Kasumi-1 (cell line): ENCODE measurements at regions not wholly inside any gene's neighbourhood (a gene's known extent, or its start where the extent isn't known, plus 50 kb on each side); places are given as distances from the start of the nearest gene placed in this dataset.

Source experiments
- DNase-seq, 2 experiments: peaks; one replicate each; lab custom pipeline; 2025; lab: John Stamatoyannopoulos, UW

DNA sequence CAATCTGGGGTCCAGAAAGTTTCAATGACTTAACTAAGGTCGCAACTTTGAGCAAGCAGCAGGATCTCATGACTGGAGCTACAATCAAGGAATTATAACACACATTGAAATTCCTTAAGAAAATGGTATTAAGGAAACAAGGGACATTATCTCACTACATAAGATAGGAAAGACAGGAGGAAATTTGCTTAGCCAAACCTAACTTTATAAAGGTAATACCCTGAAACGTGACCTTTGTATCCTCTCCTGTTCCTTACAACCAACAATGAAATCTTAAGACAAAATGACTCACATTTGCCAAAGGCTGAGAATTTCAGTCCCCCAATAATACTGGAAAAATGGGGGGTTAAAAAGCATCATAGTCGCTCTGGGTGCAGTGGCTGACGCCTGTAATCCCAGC lies 218.9 kb upstream of the LYZL1 start:
- no peak for DNase-seq

DNA sequence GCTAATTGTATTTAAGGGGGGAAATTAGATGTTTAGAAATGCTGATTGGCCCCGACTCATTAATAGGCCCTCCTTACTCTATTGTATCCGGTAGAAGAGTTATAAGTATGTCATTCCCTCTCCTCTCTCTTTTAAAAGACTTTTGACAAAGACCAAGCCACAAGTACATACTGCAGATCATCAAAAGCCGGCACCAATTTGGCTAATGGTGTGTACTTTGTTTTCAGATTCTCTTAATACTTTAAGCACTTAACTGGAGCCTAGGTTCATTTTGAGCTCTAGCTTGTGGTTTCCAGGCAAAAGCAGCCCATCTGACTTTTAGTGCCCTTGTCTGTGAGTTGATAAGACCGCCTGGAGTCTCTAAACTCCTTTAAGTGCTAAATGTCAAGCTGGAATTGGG lies 210.0 kb upstream of the LYZL1 start:
- no peak for DNase-seq

GRCh38 chr10:29081231-29081630 lies 207.6 kb upstream of the LYZL1 start:
- no peak for DNase-seq

DNA sequence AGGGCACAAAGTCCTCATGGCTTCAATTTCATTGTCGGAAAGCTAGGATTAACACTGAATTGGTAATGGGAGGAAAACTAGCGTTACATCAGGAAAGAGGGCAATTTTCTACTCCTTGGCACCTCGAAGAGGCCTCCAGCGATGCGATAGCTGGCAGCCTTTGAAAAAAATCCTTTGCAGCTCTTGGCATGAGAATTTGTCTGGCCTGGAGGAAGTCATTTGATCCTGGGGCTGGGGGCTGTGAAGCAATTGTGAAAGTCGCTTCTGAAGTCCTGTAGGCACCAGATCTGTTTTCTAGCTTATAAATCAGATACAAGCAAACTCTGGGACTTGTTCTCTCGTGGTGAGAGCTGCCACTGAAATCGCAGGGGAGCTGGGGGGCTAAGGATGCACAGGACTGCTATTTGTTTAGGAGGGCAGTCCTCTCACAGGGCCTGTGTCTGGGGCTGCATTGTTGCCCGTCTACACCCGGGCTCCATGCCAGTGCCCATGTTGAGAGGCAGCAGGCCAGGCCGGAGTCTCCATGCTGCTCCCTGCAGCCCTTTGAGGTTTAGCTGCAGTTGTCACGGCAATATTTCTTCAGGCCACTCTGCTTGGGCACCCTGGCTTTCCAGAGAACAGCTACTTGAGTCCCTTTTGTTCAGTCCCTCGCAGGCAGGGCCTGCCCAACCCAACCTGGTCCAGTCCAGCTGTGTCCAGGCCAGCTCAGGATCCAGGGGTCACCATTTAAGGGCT lies 206.8 kb upstream of the LYZL1 start:
- DNase-seq, result no peak

DNA sequence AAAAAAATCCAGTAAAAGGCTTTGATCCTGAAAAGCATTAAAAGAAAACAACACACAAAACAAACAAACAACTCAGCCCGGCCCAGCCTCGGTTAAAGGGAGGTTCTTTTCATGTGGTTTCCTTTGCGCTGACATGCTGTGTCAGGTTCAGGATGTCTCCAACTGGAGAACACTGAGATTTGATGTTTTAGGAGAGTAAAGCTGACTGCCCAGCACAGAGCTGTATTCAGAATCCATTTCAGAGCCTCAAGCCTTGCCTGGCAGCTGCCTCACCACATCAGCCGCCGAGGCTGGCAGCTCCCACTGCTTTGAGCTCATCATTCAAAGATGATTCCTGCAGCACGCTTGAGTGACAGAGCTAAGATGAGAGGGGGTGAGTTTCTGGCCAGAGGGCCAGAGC lies 205.8 kb upstream of the LYZL1 start:
- no peak for DNase-seq

GRCh38 chr10:29084681-29085307 lies 204.1 kb upstream of the LYZL1 start:
- no peak for DNase-seq

- DNase-seq, result no peak
These were observed 199.8 kb upstream of the LYZL1 start for GRCh38 chr10:29089091-29089490.

- no peak for DNase-seq
These were observed 192.5 kb upstream of the LYZL1 start for GRCh38 chr10:29096303-29096824.

DNA sequence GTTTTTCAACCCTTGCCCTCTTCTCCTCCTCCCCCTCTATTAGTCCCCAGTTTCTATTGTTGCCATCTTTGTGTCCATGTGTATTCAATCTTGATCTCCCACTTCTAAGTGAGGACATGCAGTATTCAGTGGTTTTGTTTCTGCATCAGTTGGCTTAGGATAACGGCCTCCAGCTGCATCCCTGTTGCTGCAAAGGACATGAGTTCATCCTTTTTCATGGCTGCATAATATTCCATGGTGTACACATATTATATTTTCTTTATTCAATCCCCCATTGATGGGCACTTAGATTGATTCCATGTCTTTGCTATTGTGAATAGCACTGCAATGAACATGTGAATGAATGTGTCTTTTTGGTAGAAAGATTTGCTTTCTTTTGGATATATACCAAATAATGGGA lies 190.4 kb upstream of the LYZL1 start:
- no peak for DNase-seq

- no peak for DNase-seq
These were observed 189.9 kb upstream of the LYZL1 start for GRCh38 chr10:29099001-29099400.

- no peak for DNase-seq
These were observed 189.5 kb upstream of the LYZL1 start for GRCh38 chr10:29099415-29099814.

GRCh38 chr10:29100505-29100904 lies 188.4 kb upstream of the LYZL1 start:
- DNase-seq, result no peak

GRCh38 chr10:29102233-29102632 lies 186.6 kb upstream of the LYZL1 start:
- DNase-seq, result no peak

DNA sequence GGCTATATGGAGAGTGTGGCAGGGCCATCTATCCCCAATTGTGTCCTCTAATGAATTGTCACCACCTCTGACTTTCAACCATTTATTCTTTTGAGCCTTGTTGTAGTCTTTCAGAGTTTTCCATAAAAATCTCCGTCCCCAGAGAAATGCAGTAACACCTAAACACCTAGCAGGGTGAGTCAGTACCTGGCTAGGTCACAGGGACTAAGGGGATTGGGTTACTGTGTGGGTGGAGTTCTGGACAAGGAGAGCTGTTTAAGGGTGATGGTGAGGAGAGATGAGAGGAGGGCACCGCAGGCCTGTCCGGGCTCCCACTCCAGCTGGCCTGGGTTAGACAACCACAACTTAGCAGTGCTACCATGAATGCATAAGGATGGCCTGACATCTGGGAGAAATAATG lies 186.2 kb upstream of the LYZL1 start:
- no peak for DNase-seq

DNA sequence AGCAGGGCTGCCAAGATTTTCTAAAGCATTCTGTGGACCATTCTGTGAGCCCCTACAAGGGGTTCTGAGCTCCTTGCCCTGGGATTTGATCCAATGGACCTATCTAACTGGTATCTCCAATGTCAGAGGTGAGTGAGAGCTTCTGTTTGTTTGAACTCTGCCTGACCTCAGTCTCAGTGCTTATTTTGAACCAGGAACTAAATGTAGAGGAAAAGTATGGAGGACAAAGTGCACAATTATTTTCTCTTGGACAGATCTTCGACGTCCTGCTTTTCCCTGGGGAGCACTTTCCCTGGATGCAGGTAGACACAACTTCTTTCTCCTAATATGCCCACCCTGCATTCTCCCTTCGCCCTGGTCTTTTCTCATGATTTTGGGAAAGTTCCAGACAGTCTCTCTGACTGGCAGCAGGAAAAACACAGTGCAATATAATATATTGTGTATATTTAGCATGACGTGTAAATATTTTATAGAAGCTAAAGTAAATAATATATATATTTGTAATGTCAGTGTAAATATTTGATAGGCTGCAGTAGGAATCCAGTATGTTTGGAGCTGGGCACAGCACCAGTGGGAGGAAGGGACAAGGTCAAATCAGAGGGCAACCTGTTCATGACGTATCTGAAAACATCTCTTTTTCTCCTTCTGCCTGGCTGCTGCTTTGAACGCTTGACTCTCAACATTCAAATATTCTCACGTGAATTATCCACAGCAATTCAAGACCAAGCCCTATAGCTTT lies 184.0 kb upstream of the LYZL1 start:
- no peak for DNase-seq

GRCh38 chr10:29105516-29106215 lies 183.2 kb upstream of the LYZL1 start:
- no peak for DNase-seq

DNA sequence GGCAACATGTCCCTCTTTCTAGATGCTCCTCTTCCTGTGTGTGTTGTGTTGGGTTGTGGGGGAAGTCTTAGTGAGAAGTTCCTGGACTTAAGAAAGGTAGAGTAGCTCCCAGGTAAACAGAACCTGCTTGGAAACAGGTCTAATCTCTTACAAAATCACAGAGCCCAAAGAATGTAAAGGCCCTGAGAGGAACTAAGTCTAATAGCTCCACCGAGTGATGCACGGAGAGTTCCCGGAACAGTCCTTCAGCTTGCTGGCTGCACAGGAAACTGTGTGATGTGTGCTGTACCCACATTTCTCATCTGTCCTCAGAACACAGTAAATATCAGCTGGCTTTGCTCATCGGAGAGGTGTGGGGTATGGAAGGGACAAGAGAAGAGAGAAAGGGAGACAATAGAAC lies 182.6 kb upstream of the LYZL1 start:
- DNase-seq, result no peak

DNA sequence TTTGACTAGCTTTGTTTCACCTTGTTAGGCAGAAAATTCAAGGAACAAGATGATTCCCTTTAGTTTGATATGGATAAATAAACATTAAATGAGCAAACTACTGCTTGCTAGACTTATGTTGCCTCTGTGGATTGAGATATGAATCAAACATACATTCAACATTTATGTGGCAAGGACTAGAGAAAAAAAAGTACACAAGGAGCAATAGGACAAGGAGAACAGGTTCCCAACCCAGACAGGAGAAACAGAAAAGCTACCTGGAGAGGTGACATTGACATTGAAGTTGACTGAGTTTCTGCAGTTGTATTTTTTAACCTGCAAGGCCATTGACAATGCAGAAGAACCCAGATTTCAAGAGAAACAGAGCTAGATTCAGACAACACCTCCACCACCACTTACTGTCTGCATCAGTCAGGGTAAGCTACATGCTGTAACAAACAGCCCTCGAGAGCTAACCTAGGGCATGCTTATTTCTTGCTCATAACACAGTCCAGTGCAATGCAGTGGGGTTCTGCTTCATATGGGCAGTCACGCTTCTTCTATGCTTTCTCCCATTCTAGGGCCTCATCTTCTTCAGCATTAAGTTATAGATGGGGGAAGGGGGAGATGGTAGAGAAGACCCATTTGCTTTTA lies 180.9 kb upstream of the LYZL1 start:
- DNase-seq, result no peak

GRCh38 chr10:29109707-29110571 lies 178.9 kb upstream of the LYZL1 start:
- DNase-seq, result no peak

DNA sequence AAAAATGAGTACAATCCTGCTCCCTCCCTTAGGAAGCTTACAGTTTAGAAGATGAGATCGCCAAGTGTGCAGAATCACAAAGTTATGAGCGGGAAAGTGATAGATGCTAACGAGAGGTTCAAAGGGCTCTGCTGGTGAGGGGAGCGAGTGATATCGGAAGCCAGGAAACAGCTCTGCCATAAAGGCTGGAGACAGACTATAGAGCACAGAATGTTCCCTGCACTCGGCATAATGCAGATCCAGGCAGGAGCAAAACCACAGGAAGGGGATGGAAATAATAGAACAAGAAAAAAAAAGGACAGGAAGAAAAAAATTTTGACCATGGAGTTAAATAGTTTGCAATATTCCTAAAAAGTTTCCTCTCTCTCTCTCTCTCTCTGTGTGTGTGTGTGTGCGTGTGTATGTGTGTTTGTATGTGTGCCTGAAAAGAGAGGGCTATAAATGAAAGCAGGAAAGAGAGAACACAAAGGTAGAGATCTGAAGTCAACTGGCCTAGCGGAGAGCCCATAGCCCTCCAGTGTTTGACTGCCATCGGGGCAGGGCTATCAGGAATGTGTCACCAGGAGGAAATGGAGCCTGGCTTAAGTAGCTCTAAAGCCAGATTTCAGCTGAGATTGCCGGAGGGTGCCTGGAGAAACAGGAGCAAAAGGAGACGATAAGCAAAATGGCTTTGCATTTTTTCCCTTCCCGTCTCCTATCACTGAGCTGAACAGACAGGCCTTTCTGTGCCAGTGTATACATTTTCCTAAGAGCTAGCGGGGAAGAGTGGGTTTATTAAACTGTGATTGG lies 175.8 kb upstream of the LYZL1 start:
- no peak for DNase-seq
